GM12874 (cell line): ENCODE measurements at regions not wholly inside any gene's neighbourhood (a gene's known extent, or its start where the extent isn't known, plus 50 kb on each side); places are given as distances from the start of the nearest gene placed in this dataset.

Source experiments
- CTCF ChIP-seq: IDR thresholded peaks from 2 replicates; pipeline ENCODE4 v1.5.1; 2011; ENCODE audit warnings: low read depth, mild to moderate bottlenecking, control low read depth, low read length, moderate library complexity; ENCODE audit not compliant: insufficient read depth

DNA sequence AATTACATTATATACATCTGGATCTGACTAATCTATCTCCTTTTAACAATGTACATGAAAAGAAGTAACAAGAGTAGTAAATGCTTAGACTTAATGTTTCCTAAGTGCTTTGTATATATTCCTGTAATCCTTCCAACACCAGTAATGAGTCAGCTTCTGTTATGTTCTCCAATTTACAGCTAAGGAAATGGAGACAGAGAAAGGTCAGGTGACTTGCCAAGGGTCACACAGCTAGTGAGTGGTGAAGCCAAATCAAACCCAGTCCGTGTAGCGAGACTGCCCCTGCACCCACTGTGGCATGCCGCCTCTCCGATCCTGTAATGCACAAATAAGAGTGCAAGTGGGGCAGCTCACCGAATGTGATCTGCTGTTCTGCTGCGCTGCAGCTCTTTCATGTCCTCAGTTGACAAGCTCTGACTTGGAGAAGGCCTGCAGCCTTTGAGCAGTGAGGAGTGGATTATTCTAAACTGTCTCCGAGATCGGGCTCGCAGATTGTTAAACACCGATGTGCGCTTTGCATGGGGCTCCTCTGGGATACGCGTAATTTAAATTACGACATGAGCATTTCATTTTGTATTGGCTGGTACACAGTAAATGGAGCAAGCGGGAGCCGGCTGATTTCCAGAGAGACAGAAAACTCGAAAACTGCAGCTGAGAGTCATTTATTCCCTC is 65.1 kb upstream of the KTN1 start:
- TF ChIP-seq CTCF, result no peak

DNA sequence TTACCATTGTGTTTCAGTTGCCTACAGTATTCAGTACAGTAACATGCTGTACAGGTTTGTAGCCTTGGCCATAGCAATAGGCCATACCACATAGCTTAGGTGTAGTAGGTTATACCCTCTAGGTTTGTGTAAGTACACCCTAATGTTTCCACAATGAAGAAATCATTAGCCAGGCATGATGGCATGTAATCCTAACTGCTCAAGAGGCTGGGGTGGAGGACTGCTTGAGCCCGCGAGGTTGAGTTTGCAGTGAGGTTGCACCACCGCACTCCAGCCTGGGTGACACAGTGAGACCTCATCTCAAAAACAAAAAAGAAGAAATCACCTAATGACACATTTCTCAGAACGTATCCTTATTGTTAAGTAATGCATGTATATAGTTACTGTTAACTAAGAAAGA is 63.2 kb upstream of the KTN1 start:
- TF ChIP-seq CTCF, result no peak

DNA sequence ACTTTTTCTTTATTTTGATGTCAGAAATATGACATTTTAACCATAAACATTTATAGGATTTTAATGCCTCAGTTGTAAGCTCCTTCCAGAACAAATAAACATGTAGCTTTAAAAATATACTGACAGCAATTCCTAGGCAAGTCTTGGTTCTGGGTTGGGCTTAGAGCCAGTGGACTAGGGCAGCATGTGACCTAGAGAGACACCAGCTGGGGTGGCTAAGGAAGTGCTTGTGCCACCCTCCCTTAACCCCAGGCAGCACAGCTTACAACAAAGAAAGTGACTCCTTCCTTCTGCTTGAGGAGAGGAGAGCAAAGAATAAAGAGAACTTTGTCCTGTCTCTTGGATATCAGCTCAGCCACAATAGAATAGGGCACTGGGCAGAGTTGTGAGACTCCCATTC is 61.6 kb upstream of the KTN1 start:
- TF ChIP-seq CTCF, result no peak

DNA sequence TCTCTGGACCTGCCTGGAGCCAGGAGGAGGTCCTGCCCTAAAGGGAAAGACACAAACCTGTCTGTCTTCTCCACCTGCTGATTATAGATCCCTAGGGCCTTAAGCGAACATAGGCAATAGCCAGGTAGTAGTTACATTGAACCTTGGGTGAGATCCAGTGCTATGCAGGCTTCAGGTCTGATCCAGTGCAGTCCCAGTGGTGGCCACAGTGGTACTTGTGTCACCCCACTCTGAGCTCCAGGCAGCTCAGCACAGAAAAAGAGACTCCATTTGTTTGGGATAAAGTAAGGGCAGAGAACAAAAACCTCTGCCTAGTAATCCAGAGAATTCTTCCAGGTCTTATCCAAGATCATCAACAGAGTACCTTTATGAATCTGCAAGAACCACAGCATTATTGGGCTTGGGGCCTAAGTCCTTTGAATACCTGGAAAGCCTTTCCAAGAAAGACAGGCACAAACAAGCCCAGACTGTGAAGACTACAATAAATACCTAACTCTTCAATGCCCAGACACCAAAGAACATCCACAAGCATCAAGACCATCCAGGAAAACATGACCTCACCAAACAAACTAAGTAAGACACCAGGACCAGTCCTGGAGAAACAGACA is 60.4 kb upstream of the KTN1 start:
- 0 out of 2 replicates have a peak, but pooled peaks have one; percentile 8 for TF ChIP-seq CTCF

DNA sequence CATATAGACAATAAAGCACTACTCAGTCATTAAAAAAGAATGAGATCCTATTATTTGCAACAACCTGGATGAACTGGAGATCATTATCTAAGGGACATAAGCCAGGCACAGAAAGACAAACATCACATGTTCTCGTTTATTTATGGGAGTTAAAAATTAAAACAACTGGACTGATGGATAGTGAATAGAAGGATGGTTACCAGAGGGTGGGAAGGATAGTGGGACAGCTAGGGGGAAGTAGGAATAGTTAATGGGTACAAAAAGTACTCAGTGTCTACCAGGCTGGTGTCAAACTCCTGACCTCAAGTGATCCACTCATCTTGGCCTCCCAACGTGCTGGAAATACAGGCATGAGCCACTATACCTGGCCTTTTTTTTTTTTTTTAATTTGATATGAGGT is 56.7 kb upstream of the KTN1 start:
- no peak for TF ChIP-seq CTCF
